Uterus (tissue), 2 donors: ENCODE measurements at regions not wholly inside any gene's neighbourhood (a gene's known extent, or its start where the extent isn't known, plus 50 kb on each side); places are given as distances from the start of the nearest gene placed in this dataset.

Experiments used
- POLR2A ChIP-seq, 2 donors: fragments of 450-650 bp; IDR thresholded peaks; one replicate each; pipeline ENCODE4 v1.6.1; 2016; ENCODE audit warnings: antibody characterized with exemption in 2 of 2, mild to moderate bottlenecking in 1 of 2, moderate library complexity in 1 of 2
- TF ChIP-seq, protein P1 (sequence below), 4 experiments: fragments of 200-600 bp in 2 of 4; fragments of 450-650 bp in 2 of 4; sonication (generic) in 2 of 4; IDR thresholded peaks; one replicate each; pipeline ENCODE4 v1.5.1; 2016 to 2019; ENCODE audit warnings: antibody characterized with exemption in 4 of 4, mild to moderate bottlenecking in 2 of 4, moderate library complexity in 1 of 4

DNA sequence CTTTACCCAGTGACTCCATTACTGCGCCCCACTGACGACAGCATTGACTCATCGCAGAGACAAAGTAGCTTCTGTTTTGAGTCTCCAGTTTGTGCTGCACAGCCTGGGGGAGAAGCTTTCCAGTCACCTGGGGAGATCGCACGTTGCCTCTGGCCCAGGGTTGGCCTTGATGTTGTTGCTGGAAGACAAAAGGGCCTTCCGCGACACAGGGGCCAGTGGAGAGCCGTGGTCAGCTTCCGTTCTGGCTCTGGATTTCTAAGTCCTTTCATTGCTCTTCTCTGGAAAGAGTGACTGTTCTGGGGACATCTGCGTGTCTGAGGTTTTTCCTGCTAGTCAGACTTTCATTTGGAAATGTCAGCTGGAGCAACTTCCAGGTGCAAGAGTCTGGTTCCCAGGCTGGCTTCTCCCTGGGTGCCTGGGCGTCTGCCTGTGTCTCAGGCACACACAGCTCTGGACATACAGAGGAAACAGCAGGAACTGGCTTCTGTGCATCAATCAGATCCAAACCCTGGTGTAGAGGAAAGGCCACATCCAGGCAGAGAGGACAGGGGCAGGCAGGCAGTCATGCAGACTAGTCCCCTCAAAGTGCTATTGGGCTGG lies 257.0 kb downstream of the SIPA1L2 start:
- TF ChIP-seq, protein P1, sequence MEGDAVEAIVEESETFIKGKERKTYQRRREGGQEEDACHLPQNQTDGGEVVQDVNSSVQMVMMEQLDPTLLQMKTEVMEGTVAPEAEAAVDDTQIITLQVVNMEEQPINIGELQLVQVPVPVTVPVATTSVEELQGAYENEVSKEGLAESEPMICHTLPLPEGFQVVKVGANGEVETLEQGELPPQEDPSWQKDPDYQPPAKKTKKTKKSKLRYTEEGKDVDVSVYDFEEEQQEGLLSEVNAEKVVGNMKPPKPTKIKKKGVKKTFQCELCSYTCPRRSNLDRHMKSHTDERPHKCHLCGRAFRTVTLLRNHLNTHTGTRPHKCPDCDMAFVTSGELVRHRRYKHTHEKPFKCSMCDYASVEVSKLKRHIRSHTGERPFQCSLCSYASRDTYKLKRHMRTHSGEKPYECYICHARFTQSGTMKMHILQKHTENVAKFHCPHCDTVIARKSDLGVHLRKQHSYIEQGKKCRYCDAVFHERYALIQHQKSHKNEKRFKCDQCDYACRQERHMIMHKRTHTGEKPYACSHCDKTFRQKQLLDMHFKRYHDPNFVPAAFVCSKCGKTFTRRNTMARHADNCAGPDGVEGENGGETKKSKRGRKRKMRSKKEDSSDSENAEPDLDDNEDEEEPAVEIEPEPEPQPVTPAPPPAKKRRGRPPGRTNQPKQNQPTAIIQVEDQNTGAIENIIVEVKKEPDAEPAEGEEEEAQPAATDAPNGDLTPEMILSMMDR (IDR thresholded peaks at IDR 0.05): no peak
- TF ChIP-seq POLR2A (IDR thresholded peaks at IDR 0.05): no peak
